ENCODE measurements at regions not wholly inside any gene's neighbourhood (a gene's known extent, or its start where the extent isn't known, plus 50 kb on each side); places are given as distances from the start of the nearest gene placed in this dataset.
"Not testable (repeated sequence)": the region's sequence is repeated elsewhere in the genome, so short reads cannot be mapped to it uniquely, and the experiment has no call there.

DNA sequence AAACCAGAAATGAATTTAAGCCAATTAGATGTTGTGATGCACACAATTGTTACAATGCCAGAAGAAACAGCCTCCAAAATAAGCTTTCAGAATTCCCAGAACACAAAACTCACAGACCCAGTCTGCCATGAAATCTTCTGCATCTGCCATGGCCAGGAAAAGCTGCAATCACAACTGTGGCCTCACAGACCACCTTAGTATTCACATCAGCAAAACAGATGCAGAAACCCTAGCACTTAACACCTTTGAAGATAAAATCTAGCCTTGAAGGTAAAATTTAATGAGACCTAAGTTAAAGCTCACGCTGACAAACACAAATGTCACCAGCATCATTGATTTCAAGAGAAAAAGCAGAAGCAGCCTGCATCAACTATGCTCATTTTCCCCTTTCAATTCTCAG is 566.8 kb upstream of the TMPRSS15 start:
- no peak for ATAC-seq

DNA sequence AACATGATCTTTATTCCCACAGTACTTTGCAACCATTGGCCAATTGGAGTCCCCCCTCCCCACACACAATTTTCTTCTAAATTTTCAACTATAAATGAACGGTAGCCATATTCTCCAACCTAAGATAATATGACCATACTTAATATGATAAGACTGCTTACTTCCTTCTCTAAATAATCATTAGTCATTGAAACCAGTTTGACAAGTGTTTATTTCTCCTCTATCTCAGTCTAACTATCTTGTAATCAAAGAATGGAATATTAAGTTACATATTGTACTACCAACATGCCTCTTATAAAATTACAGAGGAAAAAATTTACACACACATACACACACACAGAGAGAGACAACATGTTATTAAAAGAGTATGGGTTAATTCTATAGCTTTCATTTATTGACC is 567.4 kb upstream of the TMPRSS15 start:
- ATAC-seq: no peak

DNA sequence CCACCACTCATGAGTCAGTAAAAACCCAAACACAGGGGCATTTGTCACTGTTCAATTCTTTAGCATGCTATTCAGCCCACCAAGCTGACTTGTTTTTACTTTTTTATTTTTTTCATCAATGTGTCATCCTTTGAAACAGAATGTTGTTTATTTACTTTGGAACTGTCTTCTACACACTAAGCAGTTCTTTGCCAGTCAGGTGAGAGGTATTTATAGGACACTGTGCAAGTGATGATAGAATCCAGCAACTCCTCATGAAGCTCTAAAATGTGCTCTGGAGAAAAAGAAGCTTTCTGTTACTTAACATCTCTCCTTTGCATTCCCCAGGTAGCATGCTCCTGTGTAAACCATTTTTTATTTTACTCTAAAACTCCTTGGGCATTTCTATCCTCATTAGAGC is 582.0 kb upstream of the TMPRSS15 start:
- no peak for ATAC-seq

DNA sequence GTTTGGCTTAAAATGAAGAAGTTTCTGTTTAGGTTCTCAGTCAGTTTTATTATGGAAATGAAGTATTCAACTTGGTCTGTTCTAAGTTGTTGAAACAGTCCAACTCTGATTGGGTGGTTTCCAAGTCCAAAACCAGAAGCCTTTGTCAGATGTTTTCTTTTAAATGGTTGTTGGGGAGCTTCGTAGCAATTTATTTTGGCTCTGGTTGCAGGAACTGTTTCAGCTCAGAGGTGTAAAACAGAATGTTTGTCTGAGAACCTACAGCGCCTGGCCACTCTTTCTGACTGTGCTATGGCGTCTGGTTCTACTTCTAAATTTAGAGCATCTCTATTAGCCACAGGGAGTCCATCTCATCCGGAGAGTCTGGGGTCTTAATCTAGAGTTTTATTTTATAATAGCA is 582.6 kb upstream of the TMPRSS15 start:
- ATAC-seq: no peak

DNA sequence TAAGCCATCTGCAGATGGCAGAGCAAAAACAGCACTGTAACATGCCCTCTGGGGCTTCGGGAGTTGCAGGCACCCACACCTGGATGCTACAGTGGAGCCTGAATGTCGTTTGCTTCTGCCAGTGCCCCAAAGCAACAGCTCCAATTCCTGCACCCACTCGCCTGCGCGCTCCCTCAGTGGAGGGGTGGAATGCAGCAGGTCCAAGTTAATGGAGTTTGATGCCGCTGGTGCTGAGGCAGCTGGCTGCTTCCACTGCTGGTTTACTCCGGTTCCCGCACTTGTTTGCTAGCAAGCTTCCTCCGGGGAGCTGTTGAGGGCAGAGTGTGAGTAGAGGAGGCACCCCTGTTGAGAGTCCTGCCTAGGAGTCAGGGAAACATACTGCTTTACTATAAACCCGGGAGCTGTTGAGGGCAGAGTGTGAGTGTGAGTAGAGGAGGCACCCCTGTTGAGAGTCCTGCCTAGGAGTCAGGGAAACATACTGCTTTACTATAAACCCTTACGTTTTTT is 584.0 kb upstream of the TMPRSS15 start:
- no peak for ATAC-seq

DNA sequence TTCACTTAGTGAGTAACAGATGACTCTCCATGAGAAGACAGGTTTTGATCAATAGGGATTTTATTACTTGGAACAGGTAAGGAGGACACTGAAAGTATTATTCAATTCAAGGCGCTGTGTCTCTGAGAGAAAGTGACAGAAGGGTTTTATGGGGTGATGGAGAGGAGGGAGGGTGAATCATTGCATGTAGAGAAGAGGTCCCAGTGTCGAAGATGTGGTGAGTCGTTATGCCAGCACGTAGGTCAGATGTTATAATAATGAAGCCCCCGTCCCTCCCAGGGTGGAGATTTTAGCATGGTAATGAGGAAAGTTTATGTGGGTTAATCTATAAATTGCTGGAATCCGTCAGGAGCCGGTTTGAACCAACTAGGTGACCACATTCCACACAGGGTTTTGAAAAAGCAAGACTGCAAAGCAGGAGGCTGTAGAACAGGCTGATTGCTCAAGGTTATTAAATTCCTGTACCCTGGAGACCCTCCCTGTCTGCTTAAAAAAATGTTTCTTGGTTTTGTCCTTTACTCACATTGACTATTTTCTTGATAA is 586.4 kb upstream of the TMPRSS15 start:
- no peak for ATAC-seq

DNA sequence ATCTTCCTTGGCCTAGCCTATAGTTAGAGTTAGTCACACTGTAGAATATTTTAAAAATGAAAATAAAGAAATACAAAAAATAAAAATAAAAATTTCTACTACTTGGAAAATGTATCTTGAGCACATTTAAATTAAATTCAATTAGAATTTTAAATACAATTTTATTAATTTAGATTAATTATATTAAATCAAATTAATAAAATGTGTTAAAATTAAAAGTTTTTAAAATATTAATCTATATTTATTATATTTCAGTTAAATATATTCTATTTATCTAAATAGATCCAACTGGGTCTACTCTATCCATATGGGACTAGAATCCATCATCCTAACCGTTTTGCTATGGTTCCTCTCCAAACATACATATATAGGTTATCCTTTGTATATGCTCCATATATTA is 588.3 kb upstream of the TMPRSS15 start:
- no peak for ATAC-seq

DNA sequence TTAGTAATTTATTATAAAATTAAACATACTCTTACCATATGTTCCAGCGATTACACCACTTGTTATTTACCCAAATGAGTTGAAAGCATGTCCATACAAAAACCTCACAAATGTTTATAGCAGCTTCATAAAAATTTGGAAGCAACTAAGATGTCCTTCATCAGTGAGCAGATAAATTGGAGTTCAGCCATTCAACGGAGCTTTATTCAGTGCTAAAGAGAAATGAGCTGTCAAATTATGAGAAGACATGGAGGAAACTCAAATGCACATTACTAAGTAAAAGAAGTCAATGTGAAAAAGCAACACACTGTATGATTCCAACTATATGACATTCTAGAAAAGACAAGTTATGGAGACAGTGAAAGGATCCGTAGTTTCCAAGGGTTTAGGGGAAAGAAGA is 606.7 kb upstream of the TMPRSS15 start:
- no peak for ATAC-seq

DNA sequence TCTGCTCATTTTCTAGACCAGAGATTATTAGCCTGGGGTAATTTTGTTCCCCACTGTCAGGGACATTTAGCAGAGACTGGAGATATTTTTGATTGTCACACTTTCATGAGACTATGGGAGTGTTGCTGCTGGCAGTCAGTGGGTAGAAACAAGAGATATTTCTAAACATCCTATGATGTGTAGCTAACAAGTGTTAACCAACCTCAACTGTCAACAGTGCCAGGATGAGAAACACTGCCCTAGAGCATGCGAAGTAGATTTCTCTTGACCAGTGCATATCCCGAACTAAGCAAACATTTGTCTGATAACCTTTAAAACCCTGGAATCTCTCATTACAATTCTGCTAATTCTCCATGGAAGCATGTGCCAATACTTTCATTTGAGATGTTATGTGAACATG is 607.4 kb upstream of the TMPRSS15 start:
- no peak for ATAC-seq

DNA sequence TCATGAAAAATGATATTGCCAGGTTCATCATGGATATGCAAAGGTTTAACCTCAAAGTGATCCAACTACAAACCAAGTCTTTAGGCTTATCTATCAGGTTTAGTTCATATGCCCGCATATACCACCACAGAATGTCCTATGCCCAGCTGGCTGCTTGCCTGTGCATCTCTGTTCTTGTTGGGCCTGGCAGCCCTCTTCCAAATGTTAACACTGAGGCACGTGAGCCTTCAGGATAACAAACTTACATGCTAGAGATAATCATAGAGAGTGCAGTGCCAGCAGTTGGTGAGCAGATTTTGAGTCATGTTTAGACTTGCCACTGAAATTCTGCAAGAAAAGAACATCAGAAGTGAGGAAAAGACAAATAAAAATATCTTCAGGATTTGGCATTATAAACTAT is 607.9 kb upstream of the TMPRSS15 start:
- ATAC-seq: no peak

DNA sequence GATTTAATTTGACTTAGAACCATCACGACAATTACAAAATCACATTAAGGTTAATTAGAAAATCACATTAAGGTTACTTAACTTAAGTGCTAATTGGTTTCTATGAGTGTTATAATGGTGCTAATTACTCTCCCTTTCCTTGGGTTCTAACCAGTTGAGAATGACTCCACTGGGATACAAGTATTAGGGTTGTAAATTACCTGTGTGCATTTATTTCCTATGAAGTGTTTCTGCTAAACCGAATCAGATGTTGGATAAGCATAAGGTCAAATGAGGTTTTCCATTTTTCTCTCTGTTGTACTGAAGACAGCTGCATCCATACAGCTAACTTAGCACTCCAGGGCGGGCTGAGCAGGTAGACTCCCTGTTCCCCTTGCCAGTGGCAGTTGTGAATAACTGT is 610.3 kb upstream of the TMPRSS15 start:
- no peak for ATAC-seq

DNA sequence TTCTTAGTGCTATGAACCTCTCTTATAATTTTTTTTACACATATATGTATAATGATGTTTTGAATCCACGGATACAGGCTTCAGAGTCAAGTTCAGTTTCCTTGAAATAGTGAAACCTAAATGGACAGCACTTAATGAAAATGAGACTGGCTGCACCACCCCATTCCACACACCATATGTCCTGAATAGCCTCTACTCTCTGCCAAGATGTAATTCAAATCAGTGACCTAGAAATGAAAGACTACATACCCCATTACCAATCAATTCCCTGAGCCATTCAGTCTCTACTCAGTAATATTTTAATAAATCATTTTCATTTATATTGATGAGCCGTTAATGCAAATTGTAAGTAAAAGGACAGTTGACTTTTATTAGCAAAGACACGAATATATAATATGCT is 614.9 kb upstream of the TMPRSS15 start:
- ATAC-seq: no peak

DNA sequence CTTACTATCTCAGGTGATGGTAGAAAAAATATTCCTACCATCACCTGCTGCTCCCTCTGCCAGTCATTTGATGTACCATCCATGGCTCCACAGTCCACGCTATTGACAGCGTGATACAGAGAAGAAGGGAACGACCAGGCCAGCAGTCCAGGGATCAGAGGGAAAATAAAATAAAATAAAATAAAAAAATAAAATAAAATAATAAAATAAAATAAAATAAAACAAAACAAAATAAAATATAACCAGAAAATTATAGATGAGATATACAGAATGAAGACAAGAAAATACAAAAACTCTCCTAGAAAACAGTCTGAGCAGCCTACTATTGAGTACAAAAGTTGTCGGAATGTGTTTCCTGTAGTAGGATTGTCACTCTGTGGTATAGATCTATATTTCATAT is 619.4 kb upstream of the TMPRSS15 start:
- no peak for ATAC-seq

DNA sequence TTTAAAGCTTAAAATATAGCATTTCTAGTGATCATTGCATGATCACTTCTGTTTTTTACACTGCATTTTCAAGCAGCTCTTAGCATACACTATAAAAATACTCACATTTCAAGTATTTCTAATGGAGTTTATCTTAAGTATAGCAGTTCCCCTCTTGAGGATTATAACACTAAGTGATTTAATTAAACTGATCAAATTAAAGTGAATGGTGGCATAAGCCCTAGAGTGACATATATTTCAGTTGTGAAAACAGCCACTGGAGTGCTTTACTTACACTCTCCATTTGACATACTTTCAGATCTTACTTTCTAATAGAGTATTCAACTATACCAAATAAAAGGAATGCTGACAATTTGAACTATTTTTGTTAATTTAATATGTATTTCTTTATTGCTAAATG is 623.3 kb upstream of the TMPRSS15 start:
- ATAC-seq: no peak

DNA sequence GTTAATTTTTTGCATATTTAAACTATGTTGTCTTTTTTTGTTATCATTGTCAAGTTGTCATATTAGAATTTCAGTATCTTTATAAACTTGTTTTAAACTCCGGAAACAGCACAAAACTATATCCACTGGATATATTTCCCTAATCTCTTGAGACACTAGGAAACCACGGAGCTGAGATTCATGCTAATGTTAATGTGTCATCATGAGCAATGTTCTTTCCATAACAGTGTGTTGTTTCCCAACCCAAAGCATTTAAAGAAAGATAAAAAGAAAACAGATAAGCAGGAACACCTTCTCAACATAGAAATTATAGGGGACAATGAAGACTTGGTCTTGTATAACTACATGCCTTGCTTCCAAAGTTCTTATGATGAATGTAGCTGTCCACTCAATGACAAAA is 626.2 kb upstream of the TMPRSS15 start:
- no peak for ATAC-seq

DNA sequence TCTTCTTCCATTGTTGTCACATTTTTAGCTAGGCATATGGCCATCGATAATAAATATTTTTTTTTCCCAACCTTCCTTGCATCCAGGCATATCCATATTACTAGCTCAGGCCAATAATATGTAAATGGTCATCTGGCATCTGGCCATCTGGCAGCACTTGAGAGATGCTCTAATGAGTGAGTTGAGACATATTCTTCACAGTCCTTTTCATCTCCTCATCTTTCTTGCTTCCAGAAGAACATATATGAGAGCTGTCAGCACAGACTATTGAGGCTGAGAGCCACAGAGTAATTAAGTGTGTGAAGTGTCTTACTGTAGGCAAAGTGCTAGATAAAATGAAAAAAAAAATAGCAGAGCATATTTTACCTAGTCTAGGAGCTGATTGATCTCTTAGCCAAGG is 628.4 kb upstream of the TMPRSS15 start:
- no peak for ATAC-seq

DNA sequence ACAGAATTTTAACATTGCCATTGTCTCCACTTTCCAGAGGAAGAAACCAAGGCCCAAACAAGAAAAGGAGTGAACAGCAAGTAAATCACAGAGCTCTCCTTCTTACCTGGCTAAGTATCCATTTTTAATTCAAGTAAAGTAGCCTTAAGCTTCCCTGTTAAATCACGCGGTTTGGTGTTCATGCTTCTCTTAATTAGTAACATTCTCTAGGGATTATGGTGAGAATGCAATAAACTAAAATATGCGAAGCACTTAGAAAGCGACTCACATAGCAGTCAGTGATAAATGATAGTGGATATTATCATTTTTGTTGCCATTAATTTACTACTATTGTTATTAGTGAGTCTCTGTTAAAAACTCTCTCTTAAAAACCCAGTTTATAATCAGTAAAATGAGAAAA is 630.5 kb upstream of the TMPRSS15 start:
- no peak for ATAC-seq

DNA sequence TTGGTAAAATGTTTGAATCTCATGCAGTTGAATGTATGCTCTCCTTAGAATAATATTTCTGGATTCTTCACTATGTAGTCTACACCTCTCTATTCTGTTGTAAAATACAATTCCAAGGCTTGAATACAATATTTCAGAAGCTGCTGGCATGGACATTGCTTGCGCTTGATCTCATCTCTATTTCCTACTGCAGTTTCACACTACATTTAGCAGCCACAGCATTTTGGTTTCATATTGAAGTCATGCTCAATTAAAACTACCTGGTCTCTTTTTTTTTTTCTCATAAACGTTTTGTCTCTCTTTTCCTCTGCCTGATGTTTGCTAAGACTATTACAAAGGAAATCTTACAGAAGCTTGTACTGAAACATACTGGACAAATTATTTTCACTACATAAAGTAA is 631.0 kb upstream of the TMPRSS15 start:
- ATAC-seq: no peak

DNA sequence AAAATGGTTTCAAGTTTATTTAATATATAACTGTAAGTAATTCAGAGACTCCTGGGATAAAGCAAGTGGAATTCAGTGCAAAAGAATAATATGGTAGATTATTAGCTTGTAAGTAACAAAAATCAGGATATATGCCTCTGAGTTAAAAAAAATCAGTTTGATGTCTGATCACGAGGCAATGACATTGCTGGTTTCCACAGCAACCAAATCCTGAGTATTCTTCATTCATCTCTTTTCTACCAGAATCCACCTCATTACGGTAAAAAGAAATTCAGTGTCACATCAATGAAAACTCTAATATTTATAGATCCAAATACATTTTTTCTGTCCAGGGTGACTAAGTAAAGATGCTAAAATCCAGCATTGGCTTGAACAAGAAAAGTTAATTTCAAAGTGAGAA is 642.3 kb upstream of the TMPRSS15 start:
- no peak for ATAC-seq

DNA sequence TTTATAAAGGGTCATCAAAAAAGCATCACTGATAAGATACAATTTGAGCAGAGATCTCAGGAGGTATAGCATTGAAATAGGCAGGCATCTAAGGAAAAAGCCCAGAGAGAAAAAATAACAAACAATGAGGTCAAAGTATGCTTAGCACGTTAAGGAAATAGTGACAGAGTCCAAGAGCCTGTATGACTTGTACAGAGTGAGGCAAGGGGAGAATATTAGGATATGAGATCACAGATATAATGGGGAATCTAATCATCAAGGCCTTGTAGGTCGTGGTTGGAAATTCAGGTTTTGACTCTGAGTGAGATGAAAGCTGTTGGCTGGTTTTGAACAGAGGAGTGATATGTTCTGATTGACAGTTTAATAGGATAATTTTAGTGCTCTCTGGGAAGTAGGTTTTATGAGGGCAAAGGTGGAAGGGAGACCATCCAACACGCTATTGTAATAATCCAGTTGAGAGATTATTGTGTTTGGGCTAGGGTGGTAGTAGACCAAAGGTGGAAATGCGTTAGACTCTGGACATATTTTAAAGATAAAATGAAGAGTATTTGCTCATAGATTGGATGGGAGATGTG is 644.6 kb upstream of the TMPRSS15 start:
- ATAC-seq: no peak

DNA sequence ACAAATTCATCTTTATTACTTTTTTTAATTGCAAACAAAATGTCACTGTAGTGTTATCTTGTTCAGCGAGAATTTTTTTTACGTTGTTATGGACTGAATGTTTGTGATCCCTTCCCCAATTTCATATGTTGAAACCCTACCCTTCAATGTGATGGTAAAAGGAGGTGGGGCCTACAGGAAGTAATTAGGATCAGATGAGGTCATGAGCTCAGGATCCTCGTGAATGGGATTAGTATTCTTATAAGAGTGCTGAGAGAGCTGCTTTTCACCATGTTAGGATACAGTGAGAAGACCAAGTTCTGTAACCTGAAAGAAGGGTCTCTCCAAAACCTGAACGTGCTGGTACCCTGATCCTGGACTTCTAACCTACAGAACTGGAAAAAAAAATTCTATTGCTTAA is 646.0 kb upstream of the TMPRSS15 start:
- no peak for ATAC-seq

DNA sequence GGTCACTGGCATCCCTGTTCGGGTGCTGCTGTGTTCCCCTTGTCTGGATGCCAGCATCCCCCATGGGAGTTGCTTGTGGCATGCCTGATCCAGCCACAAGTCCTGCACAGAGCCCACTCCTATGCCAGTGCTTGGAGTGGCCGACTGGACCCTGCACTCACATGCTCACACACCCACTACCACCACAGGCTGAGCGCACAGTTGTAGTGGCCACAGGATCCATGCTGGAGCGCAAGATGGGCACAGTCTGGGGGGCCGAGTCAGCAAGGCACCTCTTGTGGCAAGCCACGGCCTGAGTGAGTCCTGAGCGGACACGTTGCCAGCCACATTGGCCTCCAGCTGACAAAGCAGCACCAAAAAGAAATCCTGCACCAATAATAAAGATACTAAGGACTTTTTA is 661.6 kb upstream of the TMPRSS15 start:
- ATAC-seq: no peak

DNA sequence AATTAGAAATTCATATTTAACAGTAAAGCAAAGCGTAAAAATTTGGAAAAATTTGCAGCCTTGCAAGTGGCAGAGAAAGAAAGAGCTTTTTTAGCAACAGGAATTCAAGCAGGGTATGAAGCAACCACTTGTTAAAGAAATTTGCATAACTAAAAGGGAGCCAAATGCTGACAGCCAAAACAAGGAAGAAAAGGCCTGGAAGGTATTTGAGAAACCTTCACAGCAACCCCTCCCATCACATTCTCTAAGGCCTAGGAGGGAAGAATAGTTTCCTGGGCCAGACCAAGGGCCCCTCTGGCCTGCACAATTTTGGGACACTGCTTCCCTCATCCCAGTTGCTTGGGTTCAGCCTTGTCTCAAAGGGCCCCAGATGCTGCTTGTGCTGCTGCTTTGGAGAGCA is 672.4 kb upstream of the TMPRSS15 start:
- no peak for ATAC-seq

DNA sequence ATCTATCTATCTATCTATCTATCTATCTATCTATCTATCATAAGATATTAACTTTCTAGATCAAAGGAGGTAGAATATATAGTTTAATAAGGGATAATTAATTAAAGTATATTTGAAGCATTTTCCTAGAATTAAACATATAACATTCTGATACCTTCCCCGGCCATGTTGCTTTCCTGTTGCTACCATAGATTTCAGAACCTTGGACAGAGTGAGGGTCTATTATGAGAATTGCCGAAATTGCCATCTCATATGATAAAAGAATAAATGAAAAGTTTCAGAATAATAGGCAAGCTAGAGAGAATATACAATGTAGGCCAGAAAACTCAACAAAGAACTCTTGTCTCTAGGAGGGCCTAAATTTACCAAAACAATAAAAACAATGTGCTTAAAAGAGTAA is 706.1 kb upstream of the TMPRSS15 start:
- no peak for ATAC-seq

DNA sequence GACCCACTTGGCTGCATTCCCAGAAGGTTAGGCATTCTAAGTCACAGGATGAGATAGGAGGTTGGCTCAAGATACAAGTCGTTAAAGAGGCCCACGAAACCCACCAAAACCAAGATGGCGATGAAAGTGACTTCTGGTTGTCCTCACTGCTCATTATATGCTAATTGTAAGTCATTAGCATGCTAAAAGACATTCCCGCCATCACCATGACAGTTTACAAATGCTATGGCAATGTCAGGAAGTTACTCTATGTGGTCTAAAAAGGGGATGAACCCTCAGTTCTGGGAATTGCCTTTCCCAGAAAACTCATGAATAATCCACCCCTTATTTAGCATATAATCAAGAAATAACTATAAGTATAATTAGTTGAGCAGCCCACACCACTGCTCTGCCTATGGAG is 715.7 kb upstream of the TMPRSS15 start:
- not testable (repeated sequence) for ATAC-seq

Data from esophagus mucosa (tissue), 1 donor.